M059J (cell line): ENCODE measurements at regions not wholly inside any gene's neighbourhood (a gene's known extent, or its start where the extent isn't known, plus 50 kb on each side); places are given as distances from the start of the nearest gene placed in this dataset.
A peak's percentile ranks its signal among the peaks of the same experiment; 100 is the strongest.
"Not testable (repeated sequence)": the region's sequence is repeated elsewhere in the genome, so short reads cannot be mapped to it uniquely, and the experiment has no call there.

Experiments used
- DNase-seq: peaks from one replicate; pipeline ENCODE4 v3.0.0-alpha.2; 2012; ENCODE audit warnings: low read depth

DNA sequence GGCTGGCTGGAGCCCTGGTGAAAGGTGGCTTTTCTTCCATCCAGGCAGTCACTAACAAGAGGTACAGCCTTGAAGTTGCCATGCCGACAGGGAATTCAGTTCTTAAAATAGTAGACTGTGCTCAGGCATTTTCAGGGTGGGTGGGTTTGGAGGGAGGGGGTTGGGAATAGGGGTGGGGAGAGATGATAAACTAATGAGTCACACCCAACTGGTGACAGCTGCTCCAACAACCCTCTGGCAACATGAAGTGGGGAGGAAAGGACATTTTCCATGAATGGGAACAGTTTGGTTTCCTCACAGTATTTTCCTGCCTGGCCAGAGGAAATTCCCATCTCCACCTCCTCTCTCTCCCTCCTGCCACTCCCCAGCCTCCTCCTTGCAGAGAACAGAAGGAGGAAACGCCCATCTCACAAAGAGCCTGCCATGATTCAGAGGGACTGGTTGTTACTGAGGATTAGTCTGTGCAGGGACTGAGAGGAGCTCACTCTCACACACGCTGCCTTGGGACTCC is 113.0 kb upstream of the SLC1A4 start:
- peak; percentile 87 for DNase-seq

GRCh38 chr2:64879745-64880144 is 109.5 kb upstream of the SLC1A4 start:
- DNase-seq, result no peak

DNA sequence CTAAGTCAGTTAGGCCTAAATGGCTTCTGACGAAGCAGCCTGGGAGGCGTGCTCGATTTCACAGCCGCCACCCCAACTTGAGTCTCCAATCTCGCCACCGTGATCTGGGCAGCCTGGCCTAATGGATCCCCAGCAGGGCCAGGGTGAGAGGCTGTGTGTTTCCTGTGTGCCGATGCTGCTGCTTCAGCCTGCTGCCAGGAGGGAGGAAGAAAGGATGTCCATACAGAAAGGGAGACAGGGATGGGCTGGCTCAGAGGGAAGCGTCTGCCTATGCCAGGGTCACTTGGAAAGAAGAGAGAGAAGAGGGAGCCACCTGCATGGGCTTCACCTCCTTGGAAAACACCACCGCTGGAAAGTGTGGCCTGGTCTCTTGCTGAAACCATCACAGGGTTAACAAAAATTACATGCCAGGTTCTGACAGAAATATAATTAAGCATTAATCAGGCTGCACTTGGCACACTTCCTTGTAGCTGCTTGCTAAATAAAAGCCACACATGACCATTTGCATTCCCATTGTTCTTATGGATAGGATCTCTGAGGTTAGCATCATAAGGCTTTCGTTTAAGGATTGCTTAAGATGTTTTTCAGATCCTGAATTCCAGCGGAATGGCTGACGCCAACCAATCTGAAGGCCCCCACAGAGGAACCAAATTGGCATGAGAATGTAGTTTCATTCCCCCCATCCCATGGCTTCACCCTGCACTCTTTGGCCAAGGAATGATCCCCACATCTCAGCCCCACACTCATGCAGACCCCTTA is 108.8 kb upstream of the SLC1A4 start:
- no peak for DNase-seq

DNA sequence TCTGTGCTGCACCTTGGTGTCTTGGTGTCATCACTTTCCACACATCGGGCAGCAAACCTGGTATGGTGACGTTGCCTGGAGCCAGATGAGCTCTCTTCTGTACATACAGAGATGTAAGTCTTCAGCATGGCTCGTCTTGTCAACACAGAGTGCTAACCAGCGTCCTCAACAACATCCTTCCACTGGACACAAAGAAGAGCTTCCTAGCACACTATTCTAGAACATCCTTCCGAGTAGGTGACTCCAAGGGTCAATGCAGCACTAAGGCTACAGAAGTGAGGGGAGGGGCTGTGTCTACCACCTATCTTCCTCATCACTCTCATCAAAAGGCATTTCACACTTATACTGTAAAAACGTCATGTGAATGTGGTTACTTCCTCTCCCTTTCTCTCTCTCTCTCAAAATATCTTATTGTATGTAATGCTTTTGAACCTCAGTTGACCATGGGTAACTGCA is 108.1 kb upstream of the SLC1A4 start:
- DNase-seq, result no peak

DNA sequence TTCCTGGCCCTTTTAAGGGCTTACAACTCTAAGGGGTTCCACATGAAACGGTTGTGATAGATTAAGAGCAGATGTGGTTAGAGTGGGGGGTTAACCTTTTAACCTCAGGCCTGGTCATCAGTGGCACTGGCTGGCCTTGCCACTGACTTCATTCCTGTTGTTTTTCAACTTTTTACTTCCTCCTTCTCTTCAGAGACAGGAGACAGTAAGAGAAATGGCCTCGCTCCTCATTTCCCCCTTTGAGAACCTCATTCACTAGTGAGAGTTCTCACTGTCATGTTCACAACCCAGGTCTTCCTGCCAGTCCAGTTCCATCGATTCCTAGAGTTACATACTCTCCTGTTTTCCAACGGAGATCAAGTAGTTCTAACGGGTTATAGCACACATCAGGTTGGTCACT is 101.6 kb upstream of the SLC1A4 start:
- no peak for DNase-seq

DNA sequence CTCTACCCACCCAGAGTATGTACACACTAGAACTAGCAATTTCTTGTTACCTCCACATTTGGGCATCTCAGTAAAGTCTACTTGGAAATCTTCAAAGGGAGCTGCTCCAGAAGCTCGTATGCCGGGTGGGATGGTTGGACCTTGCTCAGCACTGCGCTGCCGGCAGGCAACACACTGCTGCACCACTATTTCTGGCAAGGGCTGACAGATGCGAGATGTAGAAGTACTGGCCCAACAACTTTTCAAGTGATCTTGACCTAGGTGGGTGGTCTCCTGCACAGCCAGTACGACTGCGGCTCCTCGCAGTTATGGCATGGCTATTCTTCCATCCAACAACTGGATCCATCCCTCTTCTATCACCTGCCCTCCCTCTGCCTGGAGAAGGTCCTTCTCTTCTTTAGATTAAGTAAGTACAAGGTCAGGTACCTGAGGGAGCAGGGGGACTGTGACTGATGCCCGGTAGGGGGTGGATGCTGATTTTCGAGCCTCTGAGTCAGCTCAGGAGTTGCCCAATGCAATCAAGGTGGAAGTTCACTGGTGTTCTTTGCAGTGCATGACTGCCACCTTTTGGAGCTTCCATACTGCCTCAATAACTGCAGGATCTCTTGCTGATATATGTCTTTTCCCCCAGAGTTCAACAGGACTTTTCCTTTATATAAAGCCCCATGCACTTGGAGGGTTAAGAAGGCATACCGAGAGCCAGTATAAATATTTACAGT is 100.4 kb upstream of the SLC1A4 start:
- DNase-seq, result peak; percentile 51

DNA sequence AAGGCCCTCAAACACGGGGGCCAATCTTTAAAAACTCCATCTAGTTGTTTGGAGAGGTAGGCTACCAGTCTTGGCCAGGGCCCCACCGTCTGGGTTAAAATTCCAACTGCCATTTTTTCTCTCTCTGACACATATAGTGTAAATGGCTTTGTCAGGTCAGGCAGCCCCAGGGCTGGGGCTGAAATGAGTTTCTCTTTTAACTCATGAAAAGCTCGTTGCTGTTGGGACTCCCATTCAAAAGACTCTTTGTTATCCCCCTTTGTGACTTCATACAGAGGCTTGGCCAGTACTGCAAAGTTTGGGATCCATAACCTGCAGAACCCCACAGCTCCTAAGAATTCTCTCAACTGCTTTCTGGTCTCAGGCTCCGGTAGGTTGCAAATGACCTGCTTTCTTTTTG is 99.4 kb upstream of the SLC1A4 start:
- no peak for DNase-seq

DNA sequence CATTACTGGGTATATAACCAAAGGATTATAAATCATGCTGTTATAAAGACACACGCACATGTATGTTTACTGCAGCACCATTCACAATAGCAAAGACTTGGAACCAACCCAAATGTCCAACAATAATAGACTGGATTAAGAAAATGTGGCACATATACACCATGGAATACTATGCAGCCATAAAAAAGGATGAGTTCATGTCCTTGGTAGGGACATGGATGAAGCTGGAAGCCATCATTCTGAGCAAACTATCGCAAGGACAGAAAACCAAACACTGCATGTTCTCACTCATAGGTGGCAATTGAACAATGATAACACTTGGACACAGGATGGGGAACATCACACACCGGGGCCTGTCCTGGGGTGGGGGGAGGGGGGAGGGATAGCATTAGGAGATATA is 92.6 kb upstream of the SLC1A4 start:
- not testable (repeated sequence) for DNase-seq

DNA sequence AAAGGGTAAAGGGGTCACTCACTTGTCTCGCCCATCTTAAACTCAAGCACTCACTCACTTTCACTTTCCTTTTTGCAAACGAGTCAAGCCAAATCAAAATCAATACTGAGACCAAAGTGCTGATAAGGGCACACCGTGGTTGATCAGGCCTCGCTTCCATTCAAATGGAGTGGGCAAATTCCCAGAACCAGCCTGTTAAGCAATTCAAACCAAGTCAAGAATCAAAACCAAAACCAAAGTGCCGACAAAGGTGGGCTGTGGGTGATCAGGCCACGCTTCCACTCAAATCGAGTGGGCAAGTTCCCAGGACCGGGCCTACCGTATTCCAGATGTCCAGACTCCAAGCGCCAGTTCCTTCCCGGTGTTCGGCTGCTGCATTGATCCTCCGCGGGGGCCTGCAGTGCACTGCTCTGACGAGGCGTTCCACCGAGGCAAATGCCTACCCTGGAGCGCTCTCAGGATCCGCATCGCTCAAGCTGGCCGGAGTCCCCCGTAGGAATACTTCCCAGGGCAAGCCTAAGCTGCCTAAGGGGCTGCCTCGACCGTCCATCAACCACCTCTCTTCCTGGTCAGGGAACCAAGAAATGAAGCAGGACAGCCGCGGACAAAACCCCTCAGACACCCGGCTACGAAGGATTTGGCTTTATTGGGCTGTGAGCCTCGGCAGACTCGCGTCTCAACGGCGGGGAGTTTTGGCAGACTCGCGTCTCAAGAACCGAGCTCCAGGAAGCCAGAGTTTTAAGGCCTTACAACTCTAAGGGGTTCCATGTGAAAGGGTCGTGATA is 89.9 kb upstream of the SLC1A4 start:
- DNase-seq, result no peak

- DNase-seq, result not testable (repeated sequence)
Observed at GRCh38 chr2:64899876-64900275, 89.3 kb upstream of the SLC1A4 start.

- DNase-seq, result no peak
Observed at GRCh38 chr2:64904413-64905329, 84.5 kb upstream of the SLC1A4 start.

DNA sequence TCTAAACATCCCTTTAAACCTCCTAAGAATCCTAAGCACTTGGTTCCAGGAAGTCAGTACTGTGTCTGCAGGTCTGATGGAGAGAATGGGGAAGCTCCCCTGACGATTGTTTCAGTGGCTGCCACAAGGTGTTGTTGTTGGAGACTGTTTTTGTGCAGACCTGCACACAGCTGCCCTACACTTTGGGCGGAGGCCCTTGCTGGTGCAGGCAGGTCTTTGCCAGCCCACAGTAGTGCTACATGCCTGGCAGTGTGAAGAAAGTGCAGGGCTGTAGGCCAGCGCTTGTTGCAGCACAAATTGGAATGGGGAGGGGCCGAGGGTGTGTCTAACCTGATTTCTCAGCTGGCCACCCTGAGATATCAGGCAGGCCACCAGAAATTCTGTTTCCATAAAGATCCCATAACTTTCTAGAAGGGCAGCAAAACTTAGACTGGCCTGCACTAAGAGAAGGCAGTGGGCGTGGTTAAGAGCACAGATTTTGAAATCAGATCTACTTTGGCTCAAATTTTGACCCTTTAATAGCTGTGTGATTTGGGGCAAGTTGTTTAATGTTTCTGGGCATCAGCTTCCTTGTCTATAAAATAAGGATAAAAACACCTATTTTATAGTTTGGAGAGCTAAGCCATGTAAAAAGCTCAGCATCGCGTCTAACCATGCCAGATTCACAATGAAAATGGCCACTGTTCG is 83.7 kb upstream of the SLC1A4 start:
- DNase-seq, result no peak

GRCh38 chr2:64906853-64907536 is 82.2 kb upstream of the SLC1A4 start:
- DNase-seq, result no peak

- no peak for DNase-seq
Observed at GRCh38 chr2:64908406-64908805, 80.8 kb upstream of the SLC1A4 start.

GRCh38 chr2:64910523-64910922 is 78.7 kb upstream of the SLC1A4 start:
- no peak for DNase-seq

DNA sequence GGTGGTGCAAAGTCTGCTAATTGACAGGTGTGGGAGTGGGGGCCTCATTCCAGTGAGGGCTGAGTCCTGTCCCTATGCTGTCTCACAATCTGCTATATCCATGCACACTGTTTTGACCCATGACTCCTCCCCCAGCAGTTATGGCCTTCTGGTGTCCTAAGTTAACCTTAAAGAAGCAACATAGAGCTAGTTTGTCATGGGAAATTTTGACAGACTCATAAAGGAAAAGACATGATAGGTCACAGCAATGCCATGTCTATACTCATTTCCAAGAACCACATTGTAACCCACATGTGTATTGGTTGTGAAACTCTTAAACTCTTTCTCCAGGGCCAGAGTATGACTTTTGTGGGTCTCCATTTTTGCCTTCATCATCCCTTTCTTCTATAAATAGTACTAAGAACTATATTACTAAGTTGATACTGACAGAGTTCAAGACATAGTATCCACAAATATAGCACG is 78.2 kb upstream of the SLC1A4 start:
- DNase-seq, result no peak

DNA sequence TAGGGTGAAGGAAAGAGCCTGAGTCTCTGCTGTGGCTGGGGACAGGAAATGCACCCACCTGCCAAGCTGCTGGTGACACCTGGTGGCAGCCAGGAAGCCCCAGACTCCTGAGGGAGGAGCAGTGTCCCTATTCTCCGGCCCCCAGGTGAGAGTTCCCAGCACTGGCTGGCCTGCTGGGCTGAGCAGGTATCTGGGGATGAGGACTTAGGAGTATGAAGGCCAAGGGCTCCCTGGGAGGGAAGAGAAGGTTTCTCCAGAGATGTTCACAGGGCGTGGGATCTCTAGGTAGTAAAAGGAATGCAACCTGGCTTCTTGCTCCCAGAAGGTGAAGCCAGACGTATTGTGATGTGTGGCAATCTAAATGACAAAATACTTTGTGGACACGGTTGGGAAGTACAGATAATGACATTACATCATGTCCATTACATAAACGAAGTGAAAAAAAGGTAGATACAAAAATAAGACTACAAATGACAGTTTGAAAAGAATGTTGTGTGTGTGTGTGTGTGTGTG is 75.8 kb upstream of the SLC1A4 start:
- peak; percentile 30 for DNase-seq

DNA sequence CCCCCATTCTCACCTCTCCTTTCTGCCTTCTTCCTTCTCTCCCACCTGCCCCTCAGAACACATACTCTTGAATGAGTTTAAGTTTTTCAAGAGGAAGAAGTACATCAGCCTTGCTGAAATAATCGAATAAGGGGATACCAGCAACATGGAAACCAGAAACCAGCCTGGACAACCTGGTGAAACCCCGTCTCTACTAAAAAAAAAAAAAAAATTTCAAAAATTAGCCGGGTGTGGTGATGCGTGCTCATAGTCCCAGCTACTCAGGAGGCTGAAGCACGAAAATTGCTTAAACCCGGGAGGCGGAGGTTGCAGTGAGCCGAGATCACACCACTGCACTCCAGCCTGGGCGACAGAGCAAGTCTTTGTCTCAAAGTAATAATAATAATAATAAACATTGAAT is 75.0 kb upstream of the SLC1A4 start:
- DNase-seq, result no peak

DNA sequence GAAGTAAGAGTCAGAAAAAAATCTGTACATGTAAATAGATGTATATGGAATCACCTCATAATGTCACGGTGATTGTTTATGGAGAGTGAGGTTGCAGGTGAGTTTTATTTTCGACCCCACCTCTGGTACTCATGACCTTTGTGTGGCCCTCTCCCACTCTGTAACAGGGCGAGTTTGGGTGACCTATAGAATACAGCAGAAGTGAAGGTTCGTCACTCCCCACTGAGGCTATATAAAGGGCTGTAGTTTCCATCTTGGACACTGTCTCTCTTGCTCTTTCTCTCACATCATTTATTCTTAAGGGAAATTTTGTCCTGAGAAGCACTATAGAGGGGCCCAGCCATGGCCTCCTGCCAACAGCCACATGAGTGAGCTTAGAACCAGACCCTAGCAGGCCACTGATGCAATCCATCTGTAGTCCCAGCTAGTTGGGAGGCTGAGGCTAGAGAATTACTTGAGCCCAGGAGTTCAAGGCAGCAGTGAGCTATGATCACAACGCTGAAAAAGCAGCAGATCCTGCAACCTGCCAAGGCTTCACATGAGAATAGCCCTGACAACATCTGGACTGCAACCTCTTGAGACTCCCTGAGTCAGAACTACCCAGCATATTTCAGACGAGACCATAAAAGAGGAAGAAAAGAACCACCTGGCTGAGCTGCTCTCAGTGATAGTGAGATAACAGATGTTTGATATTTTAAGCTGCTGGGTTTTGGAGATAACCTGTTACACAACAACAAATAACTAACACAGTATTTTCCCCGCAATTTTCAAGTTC is 74.3 kb upstream of the SLC1A4 start:
- no peak for DNase-seq
